DOHH2 (cell line): ENCODE measurements at regions not wholly inside any gene's neighbourhood (a gene's known extent, or its start where the extent isn't known, plus 50 kb on each side); places are given as distances from the start of the nearest gene placed in this dataset.

ENCODE experiments used
- H3F3A ChIP-seq: fragments of 200-600 bp; sonication (generic), shearing (Covaris generic); 2 replicates; pipeline ENCODE4 v1.6.0; 2016; ENCODE audit warnings: antibody characterized with exemption, mild to moderate bottlenecking; ENCODE audit not compliant: control insufficient read depth, insufficient read depth
- H3K27ac ChIP-seq: fragments of 200-600 bp; sonication (generic); 2 replicates; pipeline ENCODE4 v1.5.1; 2014; ENCODE audit warnings: low read depth, mild to moderate bottlenecking, low read length, moderate library complexity
- H3K27me3 ChIP-seq: fragments of 200-600 bp; sonication (generic); 2 replicates; pipeline ENCODE4 v1.6.1; 2014; ENCODE audit warnings: mild to moderate bottlenecking, low read length, mixed read lengths; ENCODE audit not compliant: control insufficient read depth
- H3K36me3 ChIP-seq: fragments of 200-600 bp; sonication (generic); 2 replicates; pipeline ENCODE4 v1.6.1; 2014; ENCODE audit warnings: mild to moderate bottlenecking, low read length, moderate library complexity, mixed read lengths; ENCODE audit not compliant: control insufficient read depth
- H3K4me1 ChIP-seq: fragments of 200-600 bp; sonication (generic); 2 replicates; pipeline ENCODE4 v1.6.1; 2014; ENCODE audit warnings: mild to moderate bottlenecking, low read length, mixed read lengths; ENCODE audit not compliant: control insufficient read depth
- H3K4me2 ChIP-seq: fragments of 200-600 bp; sonication (generic); 2 replicates; pipeline ENCODE4 v1.6.0; 2014; ENCODE audit warnings: mild to moderate bottlenecking, low read length, moderate library complexity
- H3K4me3 ChIP-seq: fragments of 200-600 bp; sonication (generic); 2 replicates; pipeline ENCODE4 v1.5.1; 2014; ENCODE audit warnings: mild to moderate bottlenecking, low read length, mixed read lengths
- H3K79me2 ChIP-seq: fragments of 200-600 bp; sonication (generic); 2 replicates; pipeline ENCODE4 v1.6.1; 2014; ENCODE audit warnings: mild to moderate bottlenecking, low read length, mixed read lengths; ENCODE audit not compliant: control insufficient read depth
- H3K9me2 ChIP-seq: fragments of 200-600 bp; sonication (generic); replicated peaks from 2 replicates; pipeline ENCODE4 v1.6.1; 2014; ENCODE audit warnings: mild to moderate bottlenecking, low read length, mixed read lengths; ENCODE audit not compliant: control insufficient read depth
- H3K9me3 ChIP-seq: fragments of 200-600 bp; sonication (generic); 2 replicates; pipeline ENCODE4 v1.6.1; 2014; ENCODE audit warnings: antibody characterized with exemption, low read length, mixed read lengths; ENCODE audit not compliant: control insufficient read depth, insufficient read depth
- H4K20me1 ChIP-seq: fragments of 200-600 bp; sonication (generic); 2 replicates; pipeline ENCODE4 v1.6.0; 2014; ENCODE audit warnings: low read depth, mild to moderate bottlenecking, antibody characterized with exemption, low read length, moderate library complexity; ENCODE audit not compliant: control insufficient read depth, insufficient read depth
- EZH2phosphoT487 ChIP-seq: fragments of 200-600 bp; sonication (generic); IDR thresholded peaks from 2 replicates; pipeline ENCODE4 v1.6.1; 2017; ENCODE audit warnings: borderline replicate concordance, mild to moderate bottlenecking, antibody characterized with exemption, low read length, moderate library complexity, mixed read lengths
- TF ChIP-seq, protein P1 (sequence below): fragments of 200-600 bp; sonication (generic); IDR thresholded peaks from one replicate; pipeline ENCODE4 v1.5.1; 2014; ENCODE audit warnings: antibody characterized with exemption, mild to moderate bottlenecking, low read depth, low read length; ENCODE audit not compliant: poor library complexity, severe bottlenecking

DNA sequence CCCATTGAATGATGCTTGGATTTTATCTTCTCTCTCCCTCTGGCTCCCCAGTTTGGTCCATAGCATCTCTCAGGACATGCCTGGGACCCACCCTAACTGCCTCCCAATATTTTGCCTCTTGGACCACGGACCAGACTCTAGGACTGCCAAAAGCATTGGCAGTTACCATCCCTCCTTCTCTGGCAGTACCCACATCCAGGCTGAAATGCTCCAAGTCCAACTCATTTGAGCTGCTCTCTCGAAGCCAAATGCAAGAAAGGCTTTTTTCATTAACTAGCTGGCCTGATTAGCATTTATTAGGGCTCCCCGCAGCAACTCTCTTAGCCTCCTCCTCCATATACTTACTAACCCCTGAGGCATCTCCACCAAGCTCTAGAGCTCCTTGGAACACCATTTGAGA, 140.0 kb upstream of the GRIK3 start:
- no peak overlapping the region for H3K27ac ChIP-seq

DNA sequence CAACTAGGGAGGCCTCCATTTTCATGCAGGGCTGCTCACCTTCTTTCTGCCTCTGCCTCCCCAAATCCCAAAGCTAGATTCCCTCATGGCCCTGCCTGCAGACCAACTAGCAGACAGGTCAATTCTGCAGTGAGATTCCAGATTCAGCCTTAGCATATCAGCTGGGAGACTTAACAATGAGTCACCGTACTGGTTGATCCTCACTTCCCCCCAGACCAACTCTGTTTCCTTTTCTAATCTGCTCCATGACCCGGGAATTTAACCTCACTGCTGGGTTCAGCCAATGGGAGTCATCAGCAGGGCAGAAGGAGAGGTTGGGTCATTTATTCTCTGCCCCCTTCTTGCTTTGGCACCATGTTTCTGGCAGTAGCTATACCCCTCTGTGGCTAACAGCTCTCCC, 140.6 kb upstream of the GRIK3 start:
- Histone ChIP-seq H3K36me3 (no peaks in the 10 kb centered on the region), H3K4me1 (no peaks in the 10 kb centered on the region), H3F3A (no peaks in the 10 kb centered on the region), H3K4me3 (no peak overlapping the region), H3K27me3 (peaks cover 5% of the 10 kb centered on the region), H4K20me1 (no peaks in the 10 kb centered on the region), H3K27ac (no peak overlapping the region), H3K9me2 (no peaks in the 10 kb centered on the region), H3K4me2 (no peak overlapping the region), H3K9me3 (no peaks in the 10 kb centered on the region), H3K79me2 (no peaks in the 10 kb centered on the region)
- TF ChIP-seq EZH2phosphoT487: no peak
- TF ChIP-seq, protein P1, sequence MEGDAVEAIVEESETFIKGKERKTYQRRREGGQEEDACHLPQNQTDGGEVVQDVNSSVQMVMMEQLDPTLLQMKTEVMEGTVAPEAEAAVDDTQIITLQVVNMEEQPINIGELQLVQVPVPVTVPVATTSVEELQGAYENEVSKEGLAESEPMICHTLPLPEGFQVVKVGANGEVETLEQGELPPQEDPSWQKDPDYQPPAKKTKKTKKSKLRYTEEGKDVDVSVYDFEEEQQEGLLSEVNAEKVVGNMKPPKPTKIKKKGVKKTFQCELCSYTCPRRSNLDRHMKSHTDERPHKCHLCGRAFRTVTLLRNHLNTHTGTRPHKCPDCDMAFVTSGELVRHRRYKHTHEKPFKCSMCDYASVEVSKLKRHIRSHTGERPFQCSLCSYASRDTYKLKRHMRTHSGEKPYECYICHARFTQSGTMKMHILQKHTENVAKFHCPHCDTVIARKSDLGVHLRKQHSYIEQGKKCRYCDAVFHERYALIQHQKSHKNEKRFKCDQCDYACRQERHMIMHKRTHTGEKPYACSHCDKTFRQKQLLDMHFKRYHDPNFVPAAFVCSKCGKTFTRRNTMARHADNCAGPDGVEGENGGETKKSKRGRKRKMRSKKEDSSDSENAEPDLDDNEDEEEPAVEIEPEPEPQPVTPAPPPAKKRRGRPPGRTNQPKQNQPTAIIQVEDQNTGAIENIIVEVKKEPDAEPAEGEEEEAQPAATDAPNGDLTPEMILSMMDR: no peak

More for the DNA sequence above, 140.0 kb upstream of the GRIK3 start:
- Histone ChIP-seq H3K36me3 (no peaks in the 10 kb centered on the region), H3F3A (no peaks in the 10 kb centered on the region), H3K9me2 (no peaks in the 10 kb centered on the region), H3K4me2 (no peak overlapping the region), H3K9me3 (no peaks in the 10 kb centered on the region), H4K20me1 (no peaks in the 10 kb centered on the region), H3K27me3 (peaks cover 5% of the 10 kb centered on the region), H3K4me1 (no peaks in the 10 kb centered on the region), H3K4me3 (no peak overlapping the region), H3K79me2 (no peaks in the 10 kb centered on the region)
- TF ChIP-seq EZH2phosphoT487: no peak
- TF ChIP-seq, protein P1: no peak

DNA sequence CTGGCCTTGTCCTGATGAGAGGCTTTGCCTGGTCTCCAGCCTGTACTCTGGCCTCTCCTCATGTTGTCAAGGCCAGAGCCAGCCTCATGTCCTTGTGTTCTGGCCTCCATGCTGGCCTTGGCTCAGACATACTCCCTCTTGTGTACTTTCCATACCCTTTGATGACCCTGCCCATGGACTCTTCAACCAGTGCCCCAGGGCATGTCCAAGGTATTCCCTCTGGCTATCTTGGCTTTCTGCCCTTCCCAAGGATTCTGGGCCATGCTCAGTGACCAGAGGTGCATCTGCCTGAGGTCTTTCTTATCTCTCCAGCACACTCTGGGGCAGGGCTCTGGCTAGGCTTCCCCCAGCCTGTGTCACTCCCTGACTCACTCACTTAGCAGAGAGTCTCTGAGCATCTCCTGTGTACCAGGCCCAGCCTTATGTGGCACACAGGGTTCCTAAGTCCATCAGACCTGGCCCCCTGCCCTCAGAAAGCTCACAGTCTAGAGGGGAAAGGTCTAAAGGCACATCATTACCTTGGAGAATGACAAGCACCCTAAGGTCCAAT, 141.4 kb upstream of the GRIK3 start:
- Histone ChIP-seq H3K9me3 (no peaks in the 10 kb centered on the region), H3F3A (no peaks in the 10 kb centered on the region), H3K27me3 (peaks cover 5% of the 10 kb centered on the region), H3K4me1 (no peaks in the 10 kb centered on the region), H3K4me3 (no peak overlapping the region), H3K27ac (no peak overlapping the region), H3K9me2 (no peaks in the 10 kb centered on the region), H3K36me3 (no peaks in the 10 kb centered on the region), H3K4me2 (no peak overlapping the region), H4K20me1 (no peaks in the 10 kb centered on the region), H3K79me2 (no peaks in the 10 kb centered on the region)
- TF ChIP-seq, protein P1: no peak
- no peak for TF ChIP-seq EZH2phosphoT487

DNA sequence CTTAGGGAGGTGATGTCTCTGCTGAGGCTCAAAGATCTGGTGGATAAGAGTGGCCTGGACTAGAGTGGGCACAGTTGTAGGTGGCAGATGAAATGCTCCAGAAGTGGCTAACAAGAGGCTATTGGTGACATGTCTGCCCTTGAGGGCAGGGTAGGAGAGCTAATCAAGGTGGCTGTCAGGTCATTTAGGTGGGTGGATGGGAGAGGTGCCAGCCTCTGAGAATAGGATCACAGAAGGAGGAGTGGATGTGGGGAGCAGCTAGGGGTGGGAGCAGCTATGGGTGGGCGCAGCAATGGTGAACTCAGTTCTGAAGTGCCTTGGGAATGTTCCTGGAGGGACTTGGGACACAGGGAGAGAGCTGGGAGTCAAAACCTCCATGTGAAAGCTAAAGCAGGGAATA, 142.0 kb upstream of the GRIK3 start:
- Histone ChIP-seq H3K4me2 (no peak overlapping the region), H3K9me2 (no peaks in the 10 kb centered on the region), H3K9me3 (no peaks in the 10 kb centered on the region), H3K4me1 (no peaks in the 10 kb centered on the region), H3F3A (no peaks in the 10 kb centered on the region), H3K27me3 (peaks cover 5% of the 10 kb centered on the region), H4K20me1 (no peaks in the 10 kb centered on the region), H3K36me3 (no peaks in the 10 kb centered on the region), H3K4me3 (no peak overlapping the region), H3K79me2 (no peaks in the 10 kb centered on the region), H3K27ac (no peak overlapping the region)
- no peak for TF ChIP-seq EZH2phosphoT487
- TF ChIP-seq, protein P1: no peak
